GM23338 (cell line): ENCODE measurements at regions not wholly inside any gene's neighbourhood (a gene's known extent, or its start where the extent isn't known, plus 50 kb on each side); places are given as distances from the start of the nearest gene placed in this dataset.

ENCODE experiments used
- ATAC-seq: fragments of 200-7000 bp; cut with Tn5 transposase; 3 replicates; pipeline ENCODE4 v1.9.1; 2020
- DNase-seq: peaks from one replicate; pipeline ENCODE4 v3.0.0-alpha.2; 2015; ENCODE audit warnings: low spot score
- H2AFZ ChIP-seq: fragments of 200-600 bp; sonication (generic); 2 replicates; pipeline ENCODE4 v1.8.0; 2016; ENCODE audit warnings: antibody characterized with exemption, mild to moderate bottlenecking, moderate library complexity
- H3F3A ChIP-seq: fragments of 200-600 bp; sonication (generic); replicated peaks from 2 replicates; pipeline ENCODE4 v1.8.0; 2017; ENCODE audit warnings: antibody characterized with exemption, mixed run types, low read depth
- H3K27ac ChIP-seq: fragments of 200-600 bp; sonication (generic); 2 replicates; pipeline ENCODE4 v1.6.1; 2016; ENCODE audit warnings: low read depth
- H3K27me3 ChIP-seq: fragments of 200-600 bp; sonication (generic); 2 replicates; pipeline ENCODE4 v1.8.0; 2016; ENCODE audit warnings: mild to moderate bottlenecking, mixed run types, moderate library complexity; ENCODE audit not compliant: insufficient read depth
- H3K36me3 ChIP-seq: fragments of 200-600 bp; sonication (generic); 2 replicates; pipeline ENCODE4 v1.8.0; 2016; ENCODE audit warnings: mild to moderate bottlenecking; ENCODE audit not compliant: insufficient read depth
- H3K4me1 ChIP-seq: fragments of 200-600 bp; sonication (generic); 2 replicates; pipeline ENCODE4 v1.8.0; 2016; ENCODE audit warnings: mild to moderate bottlenecking, moderate library complexity; ENCODE audit not compliant: insufficient read depth
- H3K4me2 ChIP-seq: fragments of 200-600 bp; sonication (generic); 2 replicates; pipeline ENCODE4 v1.7.1; 2017; ENCODE audit warnings: mixed run types
- H3K4me3 ChIP-seq: fragments of 200-600 bp; sonication (generic); 2 replicates; pipeline ENCODE4 v1.6.1; 2016; ENCODE audit warnings: mixed run types
- H3K79me2 ChIP-seq: fragments of 200-600 bp; sonication (generic); replicated peaks from 2 replicates; pipeline ENCODE4 v1.8.0; 2017; ENCODE audit warnings: mild to moderate bottlenecking; ENCODE audit not compliant: insufficient read depth
- H3K9me2 ChIP-seq: fragments of 200-600 bp; sonication (generic); 2 replicates; pipeline ENCODE4 v1.8.0; 2017; ENCODE audit not compliant: insufficient read depth
- H4K20me1 ChIP-seq: fragments of 200-600 bp; sonication (generic); replicated peaks from 2 replicates; pipeline ENCODE4 v1.8.0; 2017; ENCODE audit warnings: mild to moderate bottlenecking; ENCODE audit not compliant: insufficient read depth
- H3K27ac Mint-ChIP-seq: 2 replicates; pipeline ENCODE4 v1.8.0; 2020; ENCODE audit warnings: inconsistent platforms, mild to moderate bottlenecking, moderate library complexity, mixed read lengths
- H3K27me3 Mint-ChIP-seq: 3 replicates; pipeline ENCODE4 v1.8.0; 2022; ENCODE audit warnings: low read depth, mild to moderate bottlenecking, moderate library complexity, mixed read lengths, inconsistent platforms; ENCODE audit not compliant: insufficient read depth, poor library complexity
- H3K36me3 Mint-ChIP-seq: 3 replicates; pipeline ENCODE4 v1.8.0; 2021; ENCODE audit warnings: low read depth, mild to moderate bottlenecking, inconsistent platforms, moderate library complexity, mixed read lengths
- H3K4me1 Mint-ChIP-seq: 3 replicates; pipeline ENCODE4 v1.8.0; 2020; ENCODE audit warnings: mild to moderate bottlenecking, inconsistent platforms, mixed read lengths
- H3K4me3 Mint-ChIP-seq: 3 replicates; pipeline ENCODE4 v1.8.0; 2021; ENCODE audit warnings: moderate library complexity, mild to moderate bottlenecking, inconsistent platforms, mixed read lengths
- H3K9me3 Mint-ChIP-seq: 3 replicates; pipeline ENCODE4 v1.8.0; 2020; ENCODE audit warnings: moderate library complexity, mild to moderate bottlenecking, inconsistent platforms, mixed read lengths
- CTCF ChIP-seq, 2 experiments: fragments of 200-600 bp in 1 of 2; sonication (generic) in 1 of 2; conservative IDR thresholded peaks; 2 replicates each; pipeline versions ENCODE4 v1.5.1 to v1.6.1; 2016 to 2017; ENCODE audit warnings: antibody characterized with exemption in 2 of 2, low read depth in 2 of 2, mild to moderate bottlenecking in 2 of 2, moderate library complexity in 1 of 2
- ETS1 ChIP-seq: IDR thresholded peaks from 2 replicates; pipeline ENCODE4 v1.6.1; 2016; ENCODE audit warnings: antibody characterized with exemption
- EZH2 ChIP-seq: fragments of 200-600 bp; sonication (generic); IDR thresholded peaks from one replicate; pipeline ENCODE4 v1.8.0; 2017; ENCODE audit warnings: antibody characterized with exemption, mild to moderate bottlenecking, low read depth; ENCODE audit not compliant: unreplicated experiment
- EZH2phosphoT487 ChIP-seq: fragments of 200-600 bp; sonication (generic); IDR thresholded peaks from one replicate; pipeline ENCODE4 v1.8.1; 2018; ENCODE audit warnings: antibody characterized with exemption; ENCODE audit not compliant: unreplicated experiment
- JUNB ChIP-seq: IDR thresholded peaks from one replicate; pipeline ENCODE4 v1.6.1; 2016; ENCODE audit warnings: antibody characterized with exemption; ENCODE audit not compliant: unreplicated experiment
- NANOG ChIP-seq: IDR thresholded peaks from 2 replicates; pipeline ENCODE4 v1.6.1; 2016; ENCODE audit warnings: antibody characterized with exemption, borderline replicate concordance
- REST ChIP-seq: IDR thresholded peaks from one replicate; pipeline ENCODE4 v1.6.1; 2018; ENCODE audit warnings: antibody characterized with exemption; ENCODE audit not compliant: unreplicated experiment
- STAT1 ChIP-seq: IDR thresholded peaks from one replicate; pipeline ENCODE4 v1.6.1; 2016; ENCODE audit warnings: antibody characterized with exemption; ENCODE audit not compliant: unreplicated experiment
- ZNF114 ChIP-seq: fragments of 250-450 bp; sonication (Bioruptor Pico); IDR thresholded peaks from 2 replicates; pipeline ENCODE4 v1.5.0; 2020; ENCODE audit warnings: mild to moderate bottlenecking, moderate library complexity
- ZNF331 ChIP-seq: fragments of 250-450 bp; sonication (Bioruptor Pico); IDR thresholded peaks from 2 replicates; pipeline ENCODE4 v1.5.0; 2020; ENCODE audit warnings: low read depth, mild to moderate bottlenecking, moderate library complexity
- ZNF462 ChIP-seq: fragments of 250-450 bp; sonication (Bioruptor Pico); IDR thresholded peaks from 2 replicates; pipeline ENCODE4 v1.5.0; 2020; ENCODE audit warnings: mild to moderate bottlenecking, moderate library complexity

- Histone ChIP-seq H3F3A (no peaks in the 10 kb centered on the region), H3K4me2 (no peak overlapping the region), H2AFZ (no peak overlapping the region), H4K20me1 (no peaks in the 10 kb centered on the region), H3K27ac (no peak overlapping the region), H3K36me3 (no peaks in the 10 kb centered on the region), H3K27me3 (no peaks in the 10 kb centered on the region), H3K4me3 (no peak overlapping the region), H3K4me1 (no peaks in the 10 kb centered on the region), H3K79me2 (no peaks in the 10 kb centered on the region), H3K9me2 (no peaks in the 10 kb centered on the region)
- TF ChIP-seq REST, result no peak
- no peak for TF ChIP-seq NANOG
- TF ChIP-seq ETS1, result no peak
- no peak for TF ChIP-seq STAT1
- TF ChIP-seq CTCF (conservative IDR thresholded peaks at IDR 0.05; ENCODE audit: low read depth in 2 of 2), result no peak
- no peak for TF ChIP-seq EZH2phosphoT487
- no peak for TF ChIP-seq EZH2
- no peak for TF ChIP-seq ZNF462 (CRISPR knock-in tag)
- TF ChIP-seq JUNB, result no peak
- no peak for TF ChIP-seq ZNF331 (CRISPR knock-in tag)
- TF ChIP-seq ZNF114 (CRISPR knock-in tag), result no peak
- Mint-ChIP-seq H3K9me3 (no peaks in the 10 kb centered on the region), H3K4me1 (peaks cover 7% of the 10 kb centered on the region; the same call in 1 of the 3 replicates), H3K27ac (no peak overlapping the region), H3K27me3 (no peaks in the 10 kb centered on the region), H3K4me3 (no peak overlapping the region), H3K36me3 (no peaks in the 10 kb centered on the region)
- ATAC-seq (no peak), DNase-seq (no peak)
Observed at GRCh38 chr2:163849756-163850435, 114.1 kb upstream of the FIGN start.
